ENCODE measurements at regions not wholly inside any gene's neighbourhood (a gene's known extent, or its start where the extent isn't known, plus 50 kb on each side); places are given as distances from the start of the nearest gene placed in this dataset.
"Not testable (repeated sequence)": the region's sequence is repeated elsewhere in the genome, so short reads cannot be mapped to it uniquely, and the experiment has no call there.

- DNase-seq = no peak
Measured at GRCh38 chr5:116795189-116795588, 220.6 kb upstream of the SEMA6A start.

DNA sequence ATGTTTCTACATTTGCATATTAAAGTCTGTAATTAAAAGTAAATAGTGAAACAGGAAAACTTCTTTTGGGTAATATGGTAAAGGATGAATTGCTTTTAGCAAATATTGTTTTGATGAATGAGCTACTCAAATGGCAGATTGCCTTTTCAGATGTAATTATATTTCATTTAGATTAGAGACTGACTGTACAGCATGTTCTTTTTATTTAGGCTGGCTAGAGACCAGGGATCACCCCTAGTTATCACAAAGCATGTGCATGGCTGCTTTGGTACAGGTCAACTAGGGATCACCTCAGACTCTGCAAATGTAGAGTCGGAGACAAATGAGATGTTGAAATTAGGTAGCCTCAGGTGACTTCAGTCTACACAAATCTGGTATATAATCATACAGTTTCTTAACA lies 214.9 kb upstream of the SEMA6A start:
- DNase-seq = no peak

DNA sequence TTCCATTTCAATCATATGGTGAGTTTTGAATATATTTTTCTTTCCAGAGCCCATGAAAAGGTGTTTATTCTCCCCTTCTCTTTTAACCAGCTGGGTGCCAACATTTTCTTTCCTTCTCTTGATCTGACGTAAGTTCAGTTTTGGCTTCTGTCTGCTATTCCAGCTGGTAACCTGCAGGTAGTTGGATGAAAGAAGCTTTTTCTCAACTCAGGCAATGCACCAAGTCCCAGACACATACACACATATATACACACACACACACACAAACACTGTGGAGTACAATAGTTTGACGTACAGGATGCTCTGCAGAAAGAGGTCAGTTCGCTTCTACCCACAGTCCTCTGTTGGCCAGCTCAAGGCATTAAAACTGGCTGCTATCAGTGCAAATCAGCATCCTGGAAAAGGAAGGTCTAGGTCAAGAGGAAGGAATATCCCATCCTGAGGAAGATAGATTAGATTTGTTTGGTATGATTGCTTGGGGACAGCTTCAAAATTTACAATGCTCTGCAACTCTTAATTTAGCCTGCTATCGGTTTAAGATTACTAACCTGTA lies 214.3 kb upstream of the SEMA6A start:
- DNase-seq = no peak

GRCh38 chr5:116787570-116787969 lies 212.9 kb upstream of the SEMA6A start:
- no peak for DNase-seq

DNA sequence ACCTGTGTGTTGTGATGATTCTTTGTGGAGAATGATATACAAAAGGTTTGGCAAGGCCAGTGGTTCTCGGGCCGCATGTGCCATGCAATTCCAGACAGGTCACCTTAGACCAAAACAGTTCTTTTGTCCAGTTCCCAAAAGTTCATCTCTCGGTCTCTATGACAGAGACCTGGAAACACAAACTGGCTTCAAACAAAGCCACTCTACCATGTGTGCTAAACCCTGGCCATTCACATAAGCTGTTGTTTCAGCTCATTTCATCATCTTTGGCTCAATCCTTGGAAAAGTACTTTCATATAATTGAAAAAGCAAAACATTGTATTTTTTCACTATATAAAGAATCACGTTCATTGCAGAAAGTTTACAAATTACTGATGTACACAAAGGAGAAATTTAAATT lies 210.5 kb upstream of the SEMA6A start:
- DNase-seq = no peak

DNA sequence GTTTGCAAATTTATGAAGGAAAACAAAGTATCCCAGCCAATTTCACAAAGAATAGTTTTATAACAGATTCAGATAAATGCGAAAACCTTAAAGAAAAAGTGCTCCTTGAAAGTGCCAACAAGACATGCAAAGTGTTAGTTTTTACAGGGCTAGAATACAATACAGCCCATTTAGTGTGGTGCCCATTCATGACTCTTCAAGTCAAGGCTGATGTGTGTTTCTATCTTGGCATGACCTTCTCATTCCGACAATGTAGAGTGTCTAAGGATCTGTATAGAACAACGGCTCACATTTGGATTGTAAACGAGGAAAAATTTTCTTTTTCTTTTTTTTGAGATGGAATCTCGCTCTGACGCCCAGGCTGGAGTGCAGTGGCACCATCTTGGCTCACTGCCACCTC lies 205.2 kb upstream of the SEMA6A start:
- DNase-seq = no peak

DNA sequence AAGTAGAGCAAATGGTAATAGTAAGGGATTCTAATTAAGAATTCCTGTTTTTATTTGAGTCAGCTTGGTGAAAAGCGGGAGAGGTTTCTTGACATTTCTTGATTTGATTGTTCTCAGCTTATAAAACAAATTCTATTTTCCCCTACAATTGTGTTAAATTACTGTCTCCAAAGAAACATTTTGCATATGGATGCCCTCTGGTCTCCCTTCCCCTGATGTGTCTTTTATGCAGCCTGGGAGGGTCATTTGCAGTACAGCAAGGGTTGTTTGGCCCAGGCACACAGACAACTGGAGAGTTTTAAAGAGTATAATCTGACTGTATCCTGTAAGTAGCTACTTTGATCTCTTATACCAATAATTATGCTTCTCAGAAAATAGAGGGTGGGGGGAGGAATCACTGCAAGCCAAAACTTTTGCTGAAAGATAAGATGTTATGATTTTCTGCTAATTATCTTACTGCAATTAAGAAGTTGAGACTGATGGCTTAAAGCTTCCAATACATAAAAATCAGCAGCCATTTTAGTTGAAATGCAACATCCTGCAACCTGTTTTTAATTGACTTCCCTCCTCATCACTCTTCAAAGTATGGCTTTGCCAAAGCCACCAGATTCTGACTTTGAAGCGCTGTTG lies 204.1 kb upstream of the SEMA6A start:
- DNase-seq = no peak

DNA sequence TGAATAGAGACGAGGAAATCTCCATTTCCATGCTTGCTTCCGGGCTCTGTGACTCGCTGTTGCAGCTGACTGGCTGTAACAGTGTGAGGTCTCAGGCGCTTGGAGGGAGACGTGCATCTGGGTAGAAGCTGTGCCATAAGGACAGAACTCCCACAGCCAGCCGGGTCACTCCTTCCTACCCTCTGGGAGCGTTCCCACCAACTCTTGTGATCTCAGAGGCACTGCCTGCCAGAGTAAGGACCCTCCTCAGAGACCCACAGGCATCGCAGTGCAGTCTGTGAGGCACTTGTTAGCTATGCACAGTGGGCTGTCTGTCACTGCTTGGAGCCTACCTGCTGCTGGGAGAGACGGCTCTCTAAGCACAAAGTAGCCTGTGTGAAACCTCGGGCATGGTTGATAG lies 203.4 kb upstream of the SEMA6A start:
- no peak for DNase-seq

GRCh38 chr5:116773926-116774325 lies 199.3 kb upstream of the SEMA6A start:
- no peak for DNase-seq

DNA sequence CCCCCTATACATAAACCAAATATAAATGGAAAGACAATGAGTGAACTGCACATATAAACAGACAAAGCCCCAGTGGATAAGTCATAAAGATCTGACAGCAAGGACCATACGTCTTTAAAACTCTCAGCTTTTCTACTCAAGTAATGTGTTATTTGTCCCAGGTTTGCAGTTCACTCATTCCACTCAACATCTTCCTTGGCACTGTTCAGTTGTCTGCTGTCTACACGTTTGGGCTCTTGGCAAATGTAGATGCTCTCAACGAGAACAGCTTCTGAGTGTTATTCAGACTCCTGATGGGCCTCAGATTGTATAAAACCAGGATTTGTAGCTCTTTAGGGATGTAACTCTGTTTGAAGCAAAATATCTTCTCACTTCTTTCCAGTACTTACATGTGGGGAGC lies 198.2 kb upstream of the SEMA6A start:
- DNase-seq = no peak

- no peak for DNase-seq
Measured at GRCh38 chr5:116772152-116772501, 197.5 kb upstream of the SEMA6A start.

- no peak for DNase-seq
Measured at GRCh38 chr5:116771466-116772151, 197.0 kb upstream of the SEMA6A start.

DNA sequence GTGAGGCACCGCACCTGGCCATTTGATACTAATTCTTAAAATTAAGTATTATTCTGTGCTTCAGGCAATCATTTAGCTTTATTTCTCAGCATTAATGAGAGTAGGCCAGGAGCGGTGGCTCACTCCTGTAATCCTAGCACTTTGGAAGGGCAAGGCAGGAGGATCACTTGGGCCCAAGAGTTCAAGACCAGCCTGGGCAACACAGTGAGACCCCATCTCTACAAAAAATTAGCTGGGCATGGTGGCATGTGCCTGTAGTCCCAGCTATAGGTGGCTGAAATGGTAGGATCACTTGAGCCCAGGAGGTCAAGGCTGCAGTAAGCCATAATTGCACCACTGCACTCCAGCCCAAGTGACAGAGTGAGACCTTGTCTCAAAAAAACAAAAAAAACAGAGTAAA lies 195.3 kb upstream of the SEMA6A start:
- DNase-seq = not testable (repeated sequence)

DNA sequence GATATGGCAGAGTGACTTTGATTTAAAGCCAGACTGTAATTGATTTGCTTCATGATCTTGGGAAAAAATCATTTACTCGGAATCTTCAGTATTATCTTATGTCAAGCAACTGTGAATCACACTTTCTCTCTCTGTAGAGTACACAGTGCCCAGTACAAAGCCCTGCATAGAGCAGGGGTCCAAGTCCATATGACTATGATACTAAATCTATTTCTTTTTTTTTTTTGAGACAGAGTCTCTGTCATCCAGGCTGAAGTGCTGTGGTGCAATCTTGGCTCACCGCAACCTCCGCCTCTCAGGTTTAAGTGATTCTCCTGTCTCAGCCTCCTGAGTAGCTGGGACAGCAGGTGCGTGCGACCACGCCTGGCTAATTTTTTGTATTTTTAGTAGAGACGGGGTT lies 194.8 kb upstream of the SEMA6A start:
- no peak for DNase-seq

- DNase-seq = no peak
Measured at GRCh38 chr5:116766470-116766947, 191.9 kb upstream of the SEMA6A start.

GRCh38 chr5:116765441-116765840 lies 190.8 kb upstream of the SEMA6A start:
- no peak for DNase-seq

DNA sequence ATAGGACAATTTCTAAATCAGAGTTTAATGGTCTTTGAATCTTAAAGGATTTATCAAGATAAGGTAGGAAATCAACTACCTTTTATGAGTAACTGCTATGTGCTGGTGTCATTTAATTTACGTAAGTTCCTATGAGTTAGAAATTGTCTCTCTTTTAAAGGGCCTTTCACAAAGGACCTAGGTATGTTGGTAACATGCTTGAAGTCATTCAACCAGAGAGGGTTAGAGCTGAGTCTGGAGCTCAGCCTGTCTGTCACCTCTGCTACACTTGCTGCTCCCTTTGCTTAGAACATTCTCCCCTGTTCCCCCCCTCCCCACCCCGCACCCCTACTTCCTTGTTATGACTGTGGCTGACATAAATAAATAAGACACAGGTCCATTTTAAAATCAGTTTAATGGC lies 190.3 kb upstream of the SEMA6A start:
- no peak for DNase-seq

DNA sequence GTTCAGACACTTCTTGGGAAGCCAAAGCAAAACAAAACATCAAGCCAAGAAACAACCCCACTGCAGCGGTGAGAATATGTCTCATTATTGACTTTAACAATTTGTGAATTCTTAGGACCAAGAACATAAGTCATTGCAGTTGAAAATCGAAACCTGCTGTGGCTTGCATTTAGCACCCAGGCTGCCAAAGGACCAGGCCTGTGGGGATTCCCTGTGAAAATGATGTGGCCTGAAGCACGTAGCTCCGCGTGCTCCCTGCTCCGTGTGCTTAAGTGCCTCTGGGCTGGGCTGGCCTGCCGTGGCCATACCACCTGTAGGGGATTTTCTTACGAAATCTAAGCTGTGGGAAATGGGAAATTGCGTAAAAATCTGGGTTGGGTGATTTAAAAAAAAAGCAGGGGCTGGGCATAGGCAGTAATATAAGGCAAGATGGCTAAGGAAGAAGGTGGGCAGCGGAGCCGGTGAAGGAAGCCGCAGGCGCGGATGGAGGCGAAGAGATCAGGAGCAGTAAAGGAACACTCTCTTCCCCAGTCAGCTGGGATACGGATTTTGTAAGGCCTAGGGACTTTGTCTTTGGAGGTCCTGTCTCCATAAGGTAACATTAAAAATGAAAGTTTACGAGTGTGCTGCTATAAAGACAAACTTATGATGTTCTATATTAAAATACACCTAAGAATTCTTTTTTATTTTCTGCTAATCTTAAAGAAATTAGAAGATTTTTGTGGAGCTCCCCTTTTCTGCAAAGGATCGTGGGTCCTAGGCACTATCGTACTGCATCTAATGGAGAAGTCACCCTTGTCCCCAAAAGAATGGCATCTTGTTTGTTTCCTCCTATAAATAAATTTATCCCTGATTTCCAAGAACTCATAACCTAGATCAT lies 189.6 kb upstream of the SEMA6A start:
- no peak for DNase-seq

- DNase-seq = no peak
Measured at GRCh38 chr5:116759860-116760640, 185.4 kb upstream of the SEMA6A start.

DNA sequence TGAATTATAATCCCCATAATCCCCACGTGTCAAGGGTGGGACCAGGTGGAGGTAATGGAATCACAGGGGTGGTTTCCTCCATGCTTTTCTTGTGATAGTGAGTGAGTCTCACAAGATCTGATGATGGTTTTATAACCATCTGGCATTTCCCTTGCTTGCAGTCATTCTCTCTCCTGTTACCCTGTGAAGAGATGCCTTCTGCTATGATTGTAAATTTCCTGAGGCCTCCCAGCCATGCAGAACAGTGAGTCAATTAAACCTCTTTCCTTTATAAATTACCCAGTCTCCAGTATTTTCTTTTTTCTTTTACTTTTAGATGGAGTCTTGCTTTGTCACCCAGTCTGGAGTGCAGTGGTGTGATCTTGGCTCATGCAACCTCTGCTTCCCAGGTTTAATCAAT lies 182.7 kb upstream of the SEMA6A start:
- no peak for DNase-seq

- DNase-seq = no peak
Measured at GRCh38 chr5:116756531-116756930, 181.9 kb upstream of the SEMA6A start.

DNA sequence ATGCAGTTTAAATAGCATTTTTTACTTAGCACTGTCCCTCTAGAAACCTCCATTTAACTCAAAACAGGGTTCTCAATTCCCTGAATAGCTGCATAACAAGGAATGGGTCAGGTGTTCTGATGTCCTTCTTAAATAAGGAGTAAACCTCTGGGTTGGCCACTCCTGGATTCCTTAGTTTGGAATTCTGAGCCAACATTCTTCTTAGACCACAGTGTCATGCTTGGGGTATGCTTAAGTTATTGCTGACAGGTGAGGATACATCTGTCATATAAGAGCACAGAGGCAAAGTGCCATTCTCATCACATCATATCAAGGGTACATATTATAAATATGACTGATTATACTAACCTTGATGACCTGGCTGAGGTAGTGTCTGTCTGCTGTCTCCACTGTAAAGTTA lies 179.9 kb upstream of the SEMA6A start:
- DNase-seq = no peak

GRCh38 chr5:116751684-116752083 lies 177.1 kb upstream of the SEMA6A start:
- DNase-seq = no peak
